GM13976 (cell line): ENCODE measurements at regions not wholly inside any gene's neighbourhood (a gene's known extent, or its start where the extent isn't known, plus 50 kb on each side); places are given as distances from the start of the nearest gene placed in this dataset.

Experiments
- DNase-seq: peaks from one replicate; pipeline ENCODE4 v3.0.0; 2012; ENCODE audit warnings: low spot score
- in situ Hi-C: fragments of 300-500 bp; cut with MboI; formaldehyde crosslinking; loops from one replicate; pipeline ENCODE4 v1.12.0; 2022; ENCODE audit warnings: low sequenced_read_pairs, mixed read lengths, inconsistent platforms; ENCODE audit not compliant: unreplicated experiment
- TF ChIP-seq, protein P1 (sequence below): IDR thresholded peaks from 2 replicates; pipeline ENCODE4 v1.5.1; 2012; ENCODE audit warnings: borderline replicate concordance, mild to moderate bottlenecking; ENCODE audit not compliant: insufficient read depth; ENCODE audit errors: extremely low read depth, missing control alignments, control extremely low read depth

DNA sequence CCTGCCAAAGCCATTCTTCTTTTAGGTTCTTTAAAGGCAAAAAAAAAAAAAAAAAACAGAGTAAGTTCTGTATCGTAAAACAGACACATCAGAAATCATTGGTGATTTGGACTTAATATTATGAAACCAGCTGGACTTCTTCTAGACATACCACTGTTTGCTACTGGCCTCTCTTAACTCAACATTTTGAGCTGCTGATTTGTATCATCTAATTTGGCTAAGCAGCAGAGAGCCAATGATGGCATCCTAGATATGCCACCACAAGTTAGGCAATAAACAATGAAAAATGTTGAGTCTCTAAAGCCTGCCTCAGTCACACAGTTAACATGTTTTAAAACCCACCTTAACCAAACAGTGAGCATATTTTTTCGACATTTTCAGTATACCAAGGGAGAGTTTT is 1034.3 kb upstream of the NXPH2 start:
- in situ Hi-C loops: no loop called here
- no peak for DNase-seq
- TF ChIP-seq, protein P1, sequence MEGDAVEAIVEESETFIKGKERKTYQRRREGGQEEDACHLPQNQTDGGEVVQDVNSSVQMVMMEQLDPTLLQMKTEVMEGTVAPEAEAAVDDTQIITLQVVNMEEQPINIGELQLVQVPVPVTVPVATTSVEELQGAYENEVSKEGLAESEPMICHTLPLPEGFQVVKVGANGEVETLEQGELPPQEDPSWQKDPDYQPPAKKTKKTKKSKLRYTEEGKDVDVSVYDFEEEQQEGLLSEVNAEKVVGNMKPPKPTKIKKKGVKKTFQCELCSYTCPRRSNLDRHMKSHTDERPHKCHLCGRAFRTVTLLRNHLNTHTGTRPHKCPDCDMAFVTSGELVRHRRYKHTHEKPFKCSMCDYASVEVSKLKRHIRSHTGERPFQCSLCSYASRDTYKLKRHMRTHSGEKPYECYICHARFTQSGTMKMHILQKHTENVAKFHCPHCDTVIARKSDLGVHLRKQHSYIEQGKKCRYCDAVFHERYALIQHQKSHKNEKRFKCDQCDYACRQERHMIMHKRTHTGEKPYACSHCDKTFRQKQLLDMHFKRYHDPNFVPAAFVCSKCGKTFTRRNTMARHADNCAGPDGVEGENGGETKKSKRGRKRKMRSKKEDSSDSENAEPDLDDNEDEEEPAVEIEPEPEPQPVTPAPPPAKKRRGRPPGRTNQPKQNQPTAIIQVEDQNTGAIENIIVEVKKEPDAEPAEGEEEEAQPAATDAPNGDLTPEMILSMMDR: no peak

GRCh38 chr2:139813340-139813739 is 1033.2 kb upstream of the NXPH2 start:
- TF ChIP-seq, protein P1: no peak
- DNase-seq: no peak
- in situ Hi-C loops: no loop called here

GRCh38 chr2:139805441-139805840 is 1025.3 kb upstream of the NXPH2 start:
- TF ChIP-seq, protein P1: no peak
- no peak for DNase-seq
- in situ Hi-C loops: no loop called here

GRCh38 chr2:139798391-139798790 is 1018.2 kb upstream of the NXPH2 start:
- in situ Hi-C loops: no loop called here
- TF ChIP-seq, protein P1: no peak
- DNase-seq: no peak

- TF ChIP-seq, protein P1: no peak
- in situ Hi-C loops: no loop called here
- DNase-seq: peak; percentile 22
Observed at GRCh38 chr2:139790807-139791752, 1010.9 kb upstream of the NXPH2 start.

DNA sequence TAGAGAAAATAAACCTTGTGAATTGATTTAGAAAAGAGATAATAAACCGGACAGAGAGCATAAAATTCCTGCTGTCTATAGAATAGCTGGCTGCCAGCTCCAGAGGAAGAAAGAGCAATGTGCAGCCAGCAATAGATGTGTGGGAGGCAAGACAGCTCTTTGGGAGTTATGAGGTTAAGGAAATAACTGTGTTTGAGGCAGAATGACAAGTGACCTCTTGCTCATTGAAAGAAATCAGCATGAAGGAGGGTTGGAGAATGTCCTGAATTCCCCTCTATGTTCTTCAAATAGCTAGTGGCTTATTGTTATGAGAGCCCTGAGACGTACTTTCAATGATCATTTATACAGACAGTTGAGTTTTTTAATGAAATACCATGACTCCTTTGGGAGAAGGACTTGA is 1009.9 kb upstream of the NXPH2 start:
- TF ChIP-seq, protein P1: no peak
- DNase-seq: no peak
- in situ Hi-C loops: no loop called here

DNA sequence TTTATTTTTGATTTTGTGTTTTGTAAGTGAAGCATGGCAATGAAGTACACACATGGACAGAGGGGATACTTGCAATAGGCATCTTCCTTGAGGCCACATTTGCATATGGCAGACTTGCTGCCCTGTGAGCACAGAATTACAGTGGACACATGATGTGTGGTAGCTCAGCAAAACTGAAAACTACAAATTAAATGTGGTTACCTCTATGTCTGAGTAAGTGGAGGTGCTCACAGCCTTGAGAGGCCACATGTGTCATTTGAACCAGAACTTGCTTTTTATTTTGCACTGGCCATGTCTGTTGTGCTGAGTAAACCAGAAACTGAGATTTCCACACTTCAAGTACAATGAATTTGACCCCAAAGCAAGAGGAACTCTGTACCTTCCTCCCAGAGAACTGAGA is 998.5 kb upstream of the NXPH2 start:
- in situ Hi-C loops: no loop called here
- TF ChIP-seq, protein P1: no peak

More for the DNA sequence above, 998.5 kb upstream of the NXPH2 start:
- DNase-seq: no peak
